Motor neuron (in vitro differentiated cells): ENCODE measurements at regions not wholly inside any gene's neighbourhood (a gene's known extent, or its start where the extent isn't known, plus 50 kb on each side); places are given as distances from the start of the nearest gene placed in this dataset.
"Not testable (repeated sequence)": the region's sequence is repeated elsewhere in the genome, so short reads cannot be mapped to it uniquely, and the experiment has no call there.

ENCODE experiments used
- ATAC-seq, 8 experiments: fragments of 200-7000 bp; cut with Tn5 transposase; replicated peaks in 6 of 8; 2 replicates each; pipeline ENCODE4 v1.8.0; 2021; ENCODE audit warnings: mild to moderate bottlenecking in 8 of 8, moderate library complexity in 8 of 8
- H3K27ac ChIP-seq, 2 donors: fragments of 250-450 bp; sonication (Bioruptor Pico); 2 replicates each; pipeline ENCODE4 v1.9.0; 2021; ENCODE audit warnings: antibody characterized with exemption in 2 of 2, mild to moderate bottlenecking in 2 of 2, moderate library complexity in 1 of 2
- H3K4me1 ChIP-seq, 2 donors: fragments of 250-450 bp; sonication (Bioruptor Pico); replicated peaks in 1 of 2; 2 replicates each; pipeline ENCODE4 v1.6.1; 2021; ENCODE audit warnings: antibody characterized with exemption in 2 of 2, mild to moderate bottlenecking in 2 of 2, moderate library complexity in 1 of 2
- H3K4me3 ChIP-seq, 5 donors: fragments of 250-450 bp; sonication (Bioruptor Pico); 2 replicates each; pipeline ENCODE4 v1.9.0; 2021; ENCODE audit warnings: antibody characterized with exemption in 5 of 5, mild to moderate bottlenecking in 5 of 5, moderate library complexity in 4 of 5
- WGBS, 10 experiments: fragments of 450-650 bp; shearing (Covaris generic); methylation state at CpG; one replicate each; pipeline ENCODE4 v1.0.0; 2022; 5-methylcytosine and 5-hydroxymethylcytosine counted together
- in situ Hi-C, 9 experiments: fragments of 400-800 bp; cut with MboI; loops; one replicate each; pipeline ENCODE4 v1.15.0; 2021; ENCODE audit warnings: low sequenced_read_pairs in 9 of 9, low pct_unique_long_range_greater_than_20kb in 2 of 9; ENCODE audit not compliant: unreplicated experiment in 9 of 9

DNA sequence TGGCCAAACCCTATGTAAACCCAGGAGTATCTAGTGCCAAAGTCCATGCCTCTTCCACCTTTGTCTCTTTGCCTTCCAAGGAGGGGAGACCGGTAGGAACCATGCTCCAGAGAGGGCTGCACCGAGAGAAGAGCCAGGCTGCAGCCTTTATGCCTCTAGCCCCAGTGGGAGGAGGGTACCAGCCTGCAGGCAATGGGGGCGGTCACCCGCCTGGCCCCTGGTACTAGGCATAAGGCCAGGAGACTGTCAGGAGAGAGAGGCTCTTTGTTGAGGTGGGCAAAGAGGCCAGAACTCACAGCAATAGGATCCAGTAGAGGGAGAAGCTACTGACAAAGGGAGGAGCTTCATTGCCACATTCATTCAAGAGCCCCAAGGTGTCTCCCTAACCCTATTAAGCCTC, 146.6 kb upstream of the PDE1C start:
- H3K4me3 ChIP-seq, result no peak overlapping the region
- 20 to 100% (median 82%) methylated on average over 1 to 4 of the region's 4 CpGs; no CpG with 5 or more reads in 4 of the 10 experiments for WGBS, 10 experiments
- peaks cover 0 to 7% of the 10 kb centered on the region in 2 donors for H3K4me1 ChIP-seq
- ATAC-seq, result no peak
- in situ Hi-C loops, result loop anchor here in 5 of 9 experiments (10.0 to 25.0 kb wide), 6 partner anchors 78 to 779 kb away; partner anchors contain the start of genes AVL9 (in 1 of the 5) and LSM5 (in 1 of the 5)
- no peak overlapping the region for H3K27ac ChIP-seq

DNA sequence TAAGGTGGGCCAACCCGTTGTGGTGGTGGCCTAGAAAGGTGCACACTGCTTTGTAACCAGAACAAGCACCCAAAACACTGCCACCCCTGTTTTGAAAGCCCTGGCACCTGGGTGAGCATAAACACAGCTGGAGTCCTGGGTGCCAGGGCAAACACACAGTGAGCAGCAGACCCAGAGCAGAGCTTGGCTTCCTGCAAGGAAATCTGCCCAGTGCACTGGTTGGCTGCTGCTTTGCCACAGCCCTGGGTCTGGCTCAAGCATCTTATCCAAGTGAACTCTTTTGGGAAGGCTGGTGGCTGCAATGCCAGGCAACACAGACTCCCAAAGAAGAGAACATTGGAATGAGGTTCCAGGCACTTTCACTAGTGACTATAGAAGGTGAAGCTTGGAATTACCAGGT, 145.5 kb upstream of the PDE1C start:
- Histone ChIP-seq H3K4me1 (peaks cover 0 to 7% of the 10 kb centered on the region in 2 donors), H3K27ac (no peak overlapping the region), H3K4me3 (no peak overlapping the region)
- in situ Hi-C loops, result loop anchor here in 5 of 9 experiments (10.0 to 25.0 kb wide), 6 partner anchors 79 to 778 kb away; partner anchors contain the start of genes AVL9 (in 1 of the 5) and LSM5 (in 1 of the 5)
- no peak for ATAC-seq
- WGBS, 10 experiments, result 0 to 67% methylated on average over 1 of the region's 1 CpG; no CpG with 5 or more reads in 8 of the 10 experiments

DNA sequence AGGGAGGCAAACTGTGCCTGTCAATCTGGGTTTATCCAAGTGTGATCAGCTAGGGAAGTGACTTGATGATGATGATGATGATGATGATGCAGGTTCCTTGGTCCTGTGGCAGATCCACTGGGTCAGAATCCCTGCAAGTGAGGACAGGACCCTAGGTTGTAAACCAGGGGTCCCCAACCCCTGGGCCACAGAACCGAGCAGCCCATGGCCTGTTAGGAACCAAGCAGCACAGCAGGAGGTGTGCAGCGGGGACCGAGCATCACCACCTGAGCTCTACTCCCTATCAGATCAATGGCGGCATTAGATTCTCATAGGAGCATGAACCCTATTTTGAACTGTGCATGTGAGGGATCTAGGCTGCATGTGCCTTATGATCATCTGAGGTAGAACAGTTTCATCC, 144.7 kb upstream of the PDE1C start:
- no peak for ATAC-seq
- Histone ChIP-seq H3K4me3 (no peak overlapping the region), H3K27ac (no peak overlapping the region), H3K4me1 (peaks cover 0 to 7% of the 10 kb centered on the region in 2 donors)
- in situ Hi-C loops, result loop anchor here in 5 of 9 experiments (10.0 to 25.0 kb wide), 6 partner anchors 80 to 778 kb away; partner anchors contain the start of genes AVL9 (in 1 of the 5) and LSM5 (in 1 of the 5)
- 67 to 100% (median 86%) methylated on average over 1 to 4 of the region's 4 CpGs; no CpG with 5 or more reads in 4 of the 10 experiments for WGBS, 10 experiments

DNA sequence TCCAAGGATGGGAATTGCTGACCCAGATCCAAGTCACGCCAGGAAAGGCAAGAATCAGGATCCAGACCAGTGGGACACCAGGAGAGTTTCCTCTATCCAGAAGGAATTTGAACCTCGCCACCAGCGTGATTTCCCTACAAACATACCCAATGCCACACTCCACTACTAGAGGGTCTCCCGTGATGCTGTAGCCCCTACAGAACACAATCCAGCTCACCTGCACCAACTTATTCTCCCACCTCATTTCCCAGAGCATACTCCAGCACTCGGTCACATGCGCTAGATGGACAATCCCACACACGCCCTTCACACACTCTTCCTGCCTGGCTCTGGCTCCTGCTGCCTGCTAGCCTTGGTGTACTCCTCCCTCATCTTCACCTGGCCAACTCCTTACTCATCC, 142.1 kb upstream of the PDE1C start:
- ATAC-seq, result no peak
- no peak overlapping the region for H3K4me3 ChIP-seq
- WGBS, 10 experiments, result 66 to 100% (median 76%) methylated on average over 1 to 7 of the region's 7 CpGs; no CpG with 5 or more reads in 4 of the 10 experiments
- no peak overlapping the region for H3K27ac ChIP-seq
- in situ Hi-C loops, result loop anchor here in 5 of 9 experiments (10.0 to 25.0 kb wide), 6 partner anchors 82 to 775 kb away; partner anchors contain the start of genes AVL9 (in 1 of the 5) and LSM5 (in 1 of the 5)
- H3K4me1 ChIP-seq, result peaks cover 0 to 4% of the 10 kb centered on the region in 2 donors

DNA sequence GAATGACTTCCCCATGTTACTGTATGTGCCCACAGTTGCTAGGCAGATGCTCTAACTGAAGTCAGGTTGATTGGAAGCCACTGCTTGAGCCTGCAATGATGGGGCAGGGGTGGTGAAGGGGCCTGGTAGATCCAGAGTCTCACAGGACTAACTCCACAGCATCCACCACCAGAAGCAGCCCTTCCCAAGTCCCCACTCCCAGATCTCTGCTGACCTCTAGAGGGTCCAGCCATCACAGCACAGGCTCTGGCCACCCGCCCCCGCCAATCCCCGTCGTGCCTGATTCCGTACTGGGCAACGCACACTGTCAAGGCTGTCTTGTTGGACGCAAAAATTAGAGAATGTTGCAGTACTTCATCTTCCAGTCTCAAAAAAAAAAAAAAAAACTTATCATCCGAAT, 136.8 kb upstream of the PDE1C start:
- H3K27ac ChIP-seq, result no peak overlapping the region
- ATAC-seq, result peak in 5 of 8 experiments; percentile 28 to 50 (median 33)
- no peaks in the 10 kb centered on the region for H3K4me1 ChIP-seq
- H3K4me3 ChIP-seq, result no peak overlapping the region
- in situ Hi-C loops, result loop anchor here in 8 of 9 experiments (5.0 to 25.0 kb wide), 5 partner anchors 155 to 770 kb away; partner anchors contain the start of genes AVL9 (in 1 of the 8) and LSM5 (in 1 of the 8)
- 15 to 83% (median 29%) methylated on average over 1 to 8 of the region's 8 CpGs; no CpG with 5 or more reads in 5 of the 10 experiments for WGBS, 10 experiments

DNA sequence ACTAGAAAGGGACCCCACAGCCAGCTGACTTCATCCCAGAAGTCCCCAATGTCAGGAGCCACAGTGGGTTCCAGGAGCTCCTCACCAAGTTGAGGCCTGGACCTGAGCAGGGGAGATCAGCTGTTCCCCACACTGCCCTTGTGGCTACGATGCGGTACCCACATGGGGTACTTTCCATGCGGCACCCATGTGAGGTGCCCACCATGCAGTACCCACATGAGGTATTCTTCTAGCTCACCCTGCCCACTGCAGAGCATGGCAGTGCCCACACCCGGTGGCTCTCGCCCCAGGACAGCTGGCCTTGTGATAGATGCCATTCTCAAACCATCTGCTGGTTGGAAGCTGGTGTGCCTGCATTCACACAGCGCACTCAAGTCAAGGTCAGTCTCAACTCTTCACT, 136.3 kb upstream of the PDE1C start:
- ATAC-seq, result no peak
- in situ Hi-C loops, result loop anchor here in 8 of 9 experiments (5.0 to 25.0 kb wide), 5 partner anchors 156 to 769 kb away; partner anchors contain the start of genes AVL9 (in 1 of the 8) and LSM5 (in 1 of the 8)
- Histone ChIP-seq H3K4me3 (no peak overlapping the region), H3K27ac (no peak overlapping the region), H3K4me1 (no peaks in the 10 kb centered on the region)
- 42 to 100% (median 90%) methylated on average over 1 to 6 of the region's 6 CpGs; no CpG with 5 or more reads in 7 of the 10 experiments for WGBS, 10 experiments

DNA sequence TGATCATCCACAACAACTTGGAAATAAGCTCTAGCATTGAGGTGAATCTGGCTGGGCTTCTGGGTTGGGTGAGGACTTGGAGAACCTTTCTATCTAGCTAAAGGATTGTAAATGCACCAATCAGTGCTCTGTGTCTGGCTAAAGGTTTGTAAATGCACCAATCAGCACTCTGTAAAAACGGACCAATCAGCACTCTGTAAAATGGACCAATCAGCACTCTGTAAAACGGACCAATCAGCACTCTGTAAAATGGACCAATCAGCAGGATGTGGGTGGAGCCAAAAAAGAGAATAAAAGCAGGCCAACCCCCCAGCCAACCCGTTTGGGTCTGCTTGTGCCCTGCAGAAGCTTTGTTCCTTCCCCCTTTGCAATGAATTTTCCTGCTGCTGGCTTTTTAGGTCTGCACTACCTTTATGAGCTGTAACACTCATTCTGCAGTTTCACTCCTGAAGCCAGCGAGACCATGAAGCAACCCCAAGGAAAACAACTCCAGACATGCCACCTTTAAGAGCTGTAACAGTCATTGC, 135.2 kb upstream of the PDE1C start:
- WGBS, 10 experiments, result 0 to 75% (median 59%) methylated on average over 1 to 4 of the region's 4 CpGs; no CpG with 5 or more reads in 4 of the 10 experiments
- not testable (repeated sequence) for H3K4me3 ChIP-seq, H3K27ac ChIP-seq, ATAC-seq, H3K4me1 ChIP-seq
- in situ Hi-C loops, result loop anchor here in 8 of 9 experiments (5.0 to 25.0 kb wide), 5 partner anchors 157 to 768 kb away; partner anchors contain the start of genes AVL9 (in 1 of the 8) and LSM5 (in 1 of the 8)

DNA sequence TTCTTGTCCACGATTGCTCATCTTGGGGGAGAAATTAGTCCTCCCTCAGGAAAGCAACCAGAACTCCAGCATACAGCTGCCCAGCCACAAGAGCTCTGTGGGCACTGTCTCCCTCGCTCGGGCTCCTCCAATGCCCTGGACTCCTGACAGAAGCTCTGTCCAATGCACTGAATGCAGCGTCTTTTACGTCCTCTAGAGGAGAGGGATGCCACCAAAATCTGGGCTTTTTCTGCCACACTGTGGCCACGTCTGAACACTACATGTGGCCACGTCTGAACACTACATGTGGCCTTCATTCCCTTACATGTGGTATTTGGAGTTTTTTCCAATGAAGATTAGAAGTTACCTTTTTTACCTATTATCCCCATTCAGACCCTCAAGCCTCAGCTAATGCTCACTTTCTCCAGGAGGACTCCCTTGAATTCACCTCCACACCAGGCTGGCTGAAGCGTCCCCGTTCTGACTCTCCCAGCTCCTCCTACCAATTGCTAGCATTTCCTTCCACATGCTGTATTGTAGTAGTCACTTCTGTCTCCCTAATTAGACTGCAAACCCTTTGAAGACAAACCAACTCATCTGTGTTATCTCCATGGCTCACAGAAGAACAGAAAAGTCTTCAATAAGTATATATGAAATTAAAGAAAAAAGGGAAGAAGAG, 134.3 kb upstream of the PDE1C start:
- no peak overlapping the region for H3K4me3 ChIP-seq
- WGBS, 10 experiments, result 0 to 100% (median 4%) methylated on average over 1 to 5 of the region's 9 CpGs; no CpG with 5 or more reads in 1 of the 10 experiments
- no peak overlapping the region for H3K27ac ChIP-seq
- in situ Hi-C loops, result loop anchor here in 8 of 9 experiments (5.0 to 25.0 kb wide), 5 partner anchors 158 to 767 kb away; partner anchors contain the start of genes AVL9 (in 1 of the 8) and LSM5 (in 1 of the 8)
- ATAC-seq, result peak; percentile 82 to 100 (median 98)
- no peaks in the 10 kb centered on the region for H3K4me1 ChIP-seq

DNA sequence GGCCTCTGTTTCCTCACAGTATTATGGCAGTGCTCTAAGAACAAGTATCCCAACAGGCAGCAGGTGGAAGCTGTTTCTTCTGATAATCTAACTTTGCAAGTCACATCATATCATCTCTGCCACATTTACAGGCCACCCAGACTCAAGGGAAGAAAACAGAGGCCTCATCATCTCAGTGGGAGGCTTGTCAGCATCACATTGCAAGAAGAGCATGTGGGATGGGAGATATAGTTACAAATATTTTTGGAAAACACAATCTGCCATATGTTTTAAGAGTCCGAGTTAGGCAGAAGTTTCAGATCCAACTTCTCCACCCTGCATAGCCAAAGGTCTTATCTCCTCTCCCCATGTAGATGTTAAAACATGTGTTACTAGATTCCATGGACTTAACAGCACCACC, 130.4 kb upstream of the PDE1C start:
- WGBS, 10 experiments, result 0 to 71% (median 57%) methylated on average over 1 of the region's 1 CpG; no CpG with 5 or more reads in 7 of the 10 experiments
- no peaks in the 10 kb centered on the region for H3K4me1 ChIP-seq
- ATAC-seq, result peak in 1 of 8 experiments; percentile 7
- H3K27ac ChIP-seq, result no peak overlapping the region
- H3K4me3 ChIP-seq, result no peak overlapping the region
- in situ Hi-C loops, result loop anchor here in 7 of 9 experiments (5.0 to 25.0 kb wide), 5 partner anchors 162 to 763 kb away; partner anchors contain the start of genes AVL9 (in 1 of the 7) and LSM5 (in 1 of the 7)

DNA sequence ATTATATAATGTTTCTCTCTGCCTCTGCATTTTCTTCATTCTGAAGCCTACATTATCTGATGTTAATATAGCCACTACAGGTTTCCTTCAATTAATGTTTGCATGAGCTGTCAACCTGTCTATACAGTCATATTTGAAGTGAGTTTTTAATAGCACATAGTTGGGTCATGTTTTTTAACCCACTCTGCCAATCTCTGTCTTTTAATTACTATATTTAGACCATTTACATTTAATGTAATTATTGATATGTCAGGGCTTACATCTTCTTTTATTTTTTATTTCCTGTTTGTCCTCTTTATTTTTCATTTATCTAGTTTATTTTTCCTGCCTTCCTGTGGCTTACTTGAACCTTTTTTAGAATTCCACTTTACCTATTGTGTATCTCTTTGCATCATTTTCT, 124.3 kb upstream of the PDE1C start:
- in situ Hi-C loops, result no loop called here
- no peak for ATAC-seq
- no peak overlapping the region for H3K27ac ChIP-seq
- no peaks in the 10 kb centered on the region for H3K4me1 ChIP-seq
- no peak overlapping the region for H3K4me3 ChIP-seq

DNA sequence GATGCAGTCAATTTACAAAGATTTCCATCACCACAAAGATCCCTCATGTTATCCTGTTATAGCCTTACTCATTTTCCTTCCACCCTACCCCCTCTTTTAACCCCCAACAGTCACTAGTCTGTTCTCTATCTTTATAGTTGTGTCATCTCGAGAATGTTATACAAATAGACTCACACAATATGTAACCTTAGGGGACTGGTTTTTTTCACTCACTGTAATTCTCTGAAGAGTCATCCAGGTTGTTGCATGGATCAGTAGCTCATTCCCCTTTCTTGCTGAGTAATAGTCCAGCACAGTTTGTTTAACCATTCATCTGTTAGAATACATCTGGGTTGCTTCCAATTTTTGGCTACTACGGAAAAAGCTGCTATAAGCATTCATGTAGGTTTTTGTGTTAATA, 121.1 kb upstream of the PDE1C start:
- Histone ChIP-seq H3K4me3 (no peak overlapping the region), H3K4me1 (no peaks in the 10 kb centered on the region), H3K27ac (no peak overlapping the region)
- in situ Hi-C loops, result no loop called here
- peak in 2 of 8 experiments; percentile 50 to 78 for ATAC-seq
- WGBS, 10 experiments, result 29 to 100% (median 73%) methylated on average over 2 of the region's 2 CpGs; no CpG with 5 or more reads in 2 of the 10 experiments

DNA sequence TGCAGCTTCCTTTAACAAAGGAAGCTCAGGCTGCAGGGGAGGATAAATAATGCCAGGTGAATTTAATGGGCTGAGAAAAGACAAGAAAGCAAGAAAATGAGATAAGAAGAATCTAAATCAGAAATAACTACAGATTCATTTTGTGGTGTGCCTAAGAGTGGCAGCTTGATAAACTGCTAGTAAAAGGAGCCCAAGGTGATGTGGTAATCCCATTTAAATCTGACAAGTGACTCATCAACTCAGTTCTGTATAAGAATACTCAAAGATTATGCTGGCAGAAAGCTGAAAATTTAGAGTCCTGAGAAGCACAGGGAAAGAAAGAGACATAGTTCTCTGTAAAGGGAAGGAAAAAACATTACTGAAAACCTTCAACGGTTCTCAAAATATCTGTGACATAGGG, 109.4 kb upstream of the PDE1C start:
- H3K27ac ChIP-seq, result no peak overlapping the region
- H3K4me3 ChIP-seq, result no peak overlapping the region
- in situ Hi-C loops, result no loop called here
- H3K4me1 ChIP-seq, result peaks cover 0 to 3% of the 10 kb centered on the region in 2 donors
- WGBS, 10 experiments, result 0 to 100% (median 50%) methylated on average over 1 of the region's 1 CpG; no CpG with 5 or more reads in 1 of the 10 experiments
- ATAC-seq, result peak in 5 of 8 experiments; percentile 14 to 65 (median 38)
